ENCODE measurements at regions not wholly inside any gene's neighbourhood (a gene's known extent, or its start where the extent isn't known, plus 50 kb on each side); places are given as distances from the start of the nearest gene placed in this dataset.

GRCh38 chr3:30542897-30543296 is 63.5 kb upstream of the TGFBR2 start:
- dilution Hi-C loops (cut with HindIII; ENCODE audit: low sequenced_read_pairs, unreplicated experiment) = no loop called here
- no peak overlapping the region for H3K18ac ChIP-seq (ENCODE audit: low read depth, low read length)
- H3K56ac ChIP-seq (ENCODE audit: extremely low read depth, insufficient read depth, low read length) = no peak overlapping the region
- H2AFZ ChIP-seq (replicated peaks; ENCODE audit: low read length, poor library complexity) = no peak overlapping the region
- H2AK5ac ChIP-seq (ENCODE audit: low read depth, low read length) = peak overlapping the region; percentile 75; the same call in 1 of the 2 replicates
- no peak overlapping the region for H3K9ac ChIP-seq (ENCODE audit: low read depth, low read length)
- ChIA-PET POLR2A (ENCODE audit: unreplicated experiment) (no interaction called here), CTCF (interaction anchor here (0.7 kb wide), 1 partner anchor 63 kb away, joined by 3 read pairs; the partner anchor contains the start of gene TGFBR2)
- ATAC-seq (ENCODE audit: low read depth) (no peak), DNase-seq (no peak)
- H3K9me1 ChIP-seq (ENCODE audit: insufficient read depth, low read length) = no peaks in the 10 kb centered on the region
- no peak overlapping the region for H3K23ac ChIP-seq (ENCODE audit: low read depth, low read length)
- BruUV-seq (replicated peaks) = no TSS peak
- H3K4me1 ChIP-seq (ENCODE audit: control insufficient read depth, insufficient read depth, low read length) = peaks cover 7% of the 10 kb centered on the region; the same call in 1 of the 2 replicates
- TF ChIP-seq POLR2A (IDR thresholded peaks at IDR 0.05; ENCODE audit: low read depth, low read length) (no peak), BHLHE40 (IDR thresholded peaks at IDR 0.05; ENCODE audit: low read depth, low read length) (no peak), SMC3 (IDR thresholded peaks at IDR 0.05; ENCODE audit: low read depth, low read length) (no peak), RAD21 (IDR thresholded peaks at IDR 0.05; ENCODE audit: low read length) (no peak), MAZ (IDR thresholded peaks at IDR 0.05; ENCODE audit: borderline replicate concordance, low read depth, low read length) (no peak), MXI1 (IDR thresholded peaks at IDR 0.05; ENCODE audit: borderline replicate concordance, low read depth, low read length) (no peak), RCOR1 (IDR thresholded peaks at IDR 0.05; ENCODE audit: insufficient replicate concordance, low read length) (no peak), CHD1 (IDR thresholded peaks at IDR 0.05; ENCODE audit: low read depth, low read length) (no peak)
- TF ChIP-seq, protein P1, sequence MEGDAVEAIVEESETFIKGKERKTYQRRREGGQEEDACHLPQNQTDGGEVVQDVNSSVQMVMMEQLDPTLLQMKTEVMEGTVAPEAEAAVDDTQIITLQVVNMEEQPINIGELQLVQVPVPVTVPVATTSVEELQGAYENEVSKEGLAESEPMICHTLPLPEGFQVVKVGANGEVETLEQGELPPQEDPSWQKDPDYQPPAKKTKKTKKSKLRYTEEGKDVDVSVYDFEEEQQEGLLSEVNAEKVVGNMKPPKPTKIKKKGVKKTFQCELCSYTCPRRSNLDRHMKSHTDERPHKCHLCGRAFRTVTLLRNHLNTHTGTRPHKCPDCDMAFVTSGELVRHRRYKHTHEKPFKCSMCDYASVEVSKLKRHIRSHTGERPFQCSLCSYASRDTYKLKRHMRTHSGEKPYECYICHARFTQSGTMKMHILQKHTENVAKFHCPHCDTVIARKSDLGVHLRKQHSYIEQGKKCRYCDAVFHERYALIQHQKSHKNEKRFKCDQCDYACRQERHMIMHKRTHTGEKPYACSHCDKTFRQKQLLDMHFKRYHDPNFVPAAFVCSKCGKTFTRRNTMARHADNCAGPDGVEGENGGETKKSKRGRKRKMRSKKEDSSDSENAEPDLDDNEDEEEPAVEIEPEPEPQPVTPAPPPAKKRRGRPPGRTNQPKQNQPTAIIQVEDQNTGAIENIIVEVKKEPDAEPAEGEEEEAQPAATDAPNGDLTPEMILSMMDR (conservative IDR thresholded peaks at IDR 0.05; ENCODE audit: low read depth, low read length) = no peak
- TF ChIP-seq, protein P2, sequence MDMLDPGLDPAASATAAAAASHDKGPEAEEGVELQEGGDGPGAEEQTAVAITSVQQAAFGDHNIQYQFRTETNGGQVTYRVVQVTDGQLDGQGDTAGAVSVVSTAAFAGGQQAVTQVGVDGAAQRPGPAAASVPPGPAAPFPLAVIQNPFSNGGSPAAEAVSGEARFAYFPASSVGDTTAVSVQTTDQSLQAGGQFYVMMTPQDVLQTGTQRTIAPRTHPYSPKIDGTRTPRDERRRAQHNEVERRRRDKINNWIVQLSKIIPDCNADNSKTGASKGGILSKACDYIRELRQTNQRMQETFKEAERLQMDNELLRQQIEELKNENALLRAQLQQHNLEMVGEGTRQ (IDR thresholded peaks at IDR 0.05; ENCODE audit: low read depth, low read length) = no peak
- no peak overlapping the region for H3K27ac ChIP-seq (ENCODE audit: insufficient read depth, low read length)
- no peak overlapping the region for H3K4me2 ChIP-seq (ENCODE audit: low read depth, low read length)
- H4K5ac ChIP-seq (ENCODE audit: low read depth, low read length) = no peak overlapping the region
- no peak overlapping the region for H3K4me3 ChIP-seq (ENCODE audit: insufficient read depth, low read depth, low read length)
- no peaks in the 10 kb centered on the region for H3K27me3 ChIP-seq (ENCODE audit: control insufficient read depth, insufficient read depth, low read length)
- H2BK15ac ChIP-seq (ENCODE audit: low read depth, low read length) = peak overlapping the region; percentile 66; the same call in 1 of the 3 replicates
- no peak overlapping the region for H2AK9ac ChIP-seq (replicated peaks; ENCODE audit: low read depth, low read length, poor library complexity)
- H2BK120ac ChIP-seq (ENCODE audit: low read depth, low read length) = peak overlapping the region; percentile 53; the same call in 1 of the 2 replicates
- WGBS, 2 experiments (ENCODE audit: extremely low coverage in 2 of 2, insufficient read length in 1 of 2) = 95% methylated on average over 3 of the region's 8 CpGs; no CpG with 5 or more reads in 1 of the 2 experiments
- intact Hi-C loops (cut with micrococcal nuclease) = loop anchor here (10.0 kb wide), 1 partner anchor 202 kb away; no protein-coding TSS in a partner anchor
- H3K79me1 ChIP-seq (ENCODE audit: low read depth in 1 of 2, low read length in 2 of 2) = no peaks in the 10 kb centered on the region
- H3K36me3 ChIP-seq (ENCODE audit: control insufficient read depth, insufficient read depth, low read length) = no peaks in the 10 kb centered on the region
- H2BK5ac ChIP-seq (ENCODE audit: low read depth, low read length, poor library complexity, severe bottlenecking) = no peak overlapping the region
- in situ Hi-C loops (cut with MboI; ENCODE audit: low sequenced_read_pairs) = no loop called here
- no peak overlapping the region for H3K4ac ChIP-seq (ENCODE audit: low read depth, low read length)
- no peak overlapping the region for H4K91ac ChIP-seq (ENCODE audit: insufficient read depth, low read depth, low read length)
- H4K20me1 ChIP-seq (ENCODE audit: insufficient read depth, low read length) = no peaks in the 10 kb centered on the region
- no peaks in the 10 kb centered on the region for H3K9me3 ChIP-seq (ENCODE audit: control insufficient read depth, insufficient read depth, low read length)
- H3K14ac ChIP-seq (replicated peaks; ENCODE audit: low read depth, low read length) = no peak overlapping the region
- no peak overlapping the region for H2BK20ac ChIP-seq (ENCODE audit: low read depth, low read length)
- no peak overlapping the region for H4K8ac ChIP-seq (ENCODE audit: low read depth in 2 of 2, low read length in 2 of 2)

Data from IMR-90 (cell line).